ENCODE measurements at regions not wholly inside any gene's neighbourhood (a gene's known extent, or its start where the extent isn't known, plus 50 kb on each side); places are given as distances from the start of the nearest gene placed in this dataset.

DNA sequence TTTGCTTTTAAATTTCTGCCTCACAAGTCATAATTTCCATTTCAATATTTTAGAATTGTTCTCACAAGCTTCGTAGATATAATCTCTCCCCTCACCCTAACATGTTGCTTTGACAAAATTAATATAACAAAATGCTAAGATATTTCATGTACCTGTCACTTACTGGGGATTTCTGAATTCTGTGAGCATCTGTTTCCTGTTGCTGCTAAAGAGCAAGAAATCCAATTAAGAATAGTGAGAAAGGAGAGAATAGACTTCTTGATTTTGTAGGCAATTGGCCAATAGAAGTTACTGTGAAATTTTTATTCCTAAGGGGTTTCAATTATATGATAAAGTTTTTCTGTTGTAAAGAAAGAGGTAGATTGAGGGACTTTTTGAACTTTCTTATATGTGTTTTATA, 796.5 kb upstream of the ARRDC3 start:
- TF ChIP-seq, protein P1, sequence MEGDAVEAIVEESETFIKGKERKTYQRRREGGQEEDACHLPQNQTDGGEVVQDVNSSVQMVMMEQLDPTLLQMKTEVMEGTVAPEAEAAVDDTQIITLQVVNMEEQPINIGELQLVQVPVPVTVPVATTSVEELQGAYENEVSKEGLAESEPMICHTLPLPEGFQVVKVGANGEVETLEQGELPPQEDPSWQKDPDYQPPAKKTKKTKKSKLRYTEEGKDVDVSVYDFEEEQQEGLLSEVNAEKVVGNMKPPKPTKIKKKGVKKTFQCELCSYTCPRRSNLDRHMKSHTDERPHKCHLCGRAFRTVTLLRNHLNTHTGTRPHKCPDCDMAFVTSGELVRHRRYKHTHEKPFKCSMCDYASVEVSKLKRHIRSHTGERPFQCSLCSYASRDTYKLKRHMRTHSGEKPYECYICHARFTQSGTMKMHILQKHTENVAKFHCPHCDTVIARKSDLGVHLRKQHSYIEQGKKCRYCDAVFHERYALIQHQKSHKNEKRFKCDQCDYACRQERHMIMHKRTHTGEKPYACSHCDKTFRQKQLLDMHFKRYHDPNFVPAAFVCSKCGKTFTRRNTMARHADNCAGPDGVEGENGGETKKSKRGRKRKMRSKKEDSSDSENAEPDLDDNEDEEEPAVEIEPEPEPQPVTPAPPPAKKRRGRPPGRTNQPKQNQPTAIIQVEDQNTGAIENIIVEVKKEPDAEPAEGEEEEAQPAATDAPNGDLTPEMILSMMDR (conservative IDR thresholded peaks at IDR 0.05 in 1 of 2, IDR thresholded peaks at IDR 0.05 in 1 of 2; ENCODE audit: low read depth in 1 of 2, low read length in 2 of 2) = no peak
- TF ChIP-seq EZH2 (IDR thresholded peaks at IDR 0.05; ENCODE audit: low read length, missing control alignments) = no peak

Measured in fibroblast of lung (primary cell).